ENCODE measurements at regions not wholly inside any gene's neighbourhood (a gene's known extent, or its start where the extent isn't known, plus 50 kb on each side); places are given as distances from the start of the nearest gene placed in this dataset.

DNA sequence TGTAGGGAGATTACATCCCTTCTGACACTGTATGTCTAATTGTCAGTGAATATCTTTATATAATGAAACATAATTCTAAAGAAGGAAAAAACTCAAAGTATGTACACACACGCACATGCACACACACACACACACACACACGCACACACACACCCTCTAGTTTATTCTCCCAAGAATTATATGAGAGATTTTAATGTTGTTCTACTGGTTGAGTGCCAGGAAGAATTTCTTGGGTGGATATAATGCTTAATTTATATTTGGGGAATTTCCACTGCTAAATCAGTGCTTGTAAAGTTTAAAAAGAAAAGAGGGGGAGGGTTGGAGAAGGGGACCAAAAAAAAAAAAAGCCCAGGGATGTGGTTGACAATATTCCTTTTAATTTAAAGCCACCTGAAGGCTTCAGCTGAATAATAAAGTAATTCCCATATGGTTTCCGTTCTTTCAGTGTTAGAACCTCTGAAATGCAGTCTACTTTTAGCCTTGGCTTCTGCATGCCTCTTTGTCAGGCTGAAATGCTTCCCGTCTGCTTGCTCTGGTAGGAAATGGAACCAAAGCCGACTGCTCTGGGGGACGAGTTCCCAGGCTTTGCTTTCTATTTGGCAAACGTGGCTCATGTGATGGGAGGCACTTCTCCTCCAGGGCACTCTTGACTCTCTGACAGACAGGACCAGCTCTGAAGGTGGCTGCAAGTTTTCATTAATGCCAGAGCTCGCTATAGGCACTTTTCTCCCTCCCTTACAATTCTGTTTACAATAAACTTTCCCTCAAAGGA is 225.4 kb downstream of the PRL start:
- TF ChIP-seq, protein P1, sequence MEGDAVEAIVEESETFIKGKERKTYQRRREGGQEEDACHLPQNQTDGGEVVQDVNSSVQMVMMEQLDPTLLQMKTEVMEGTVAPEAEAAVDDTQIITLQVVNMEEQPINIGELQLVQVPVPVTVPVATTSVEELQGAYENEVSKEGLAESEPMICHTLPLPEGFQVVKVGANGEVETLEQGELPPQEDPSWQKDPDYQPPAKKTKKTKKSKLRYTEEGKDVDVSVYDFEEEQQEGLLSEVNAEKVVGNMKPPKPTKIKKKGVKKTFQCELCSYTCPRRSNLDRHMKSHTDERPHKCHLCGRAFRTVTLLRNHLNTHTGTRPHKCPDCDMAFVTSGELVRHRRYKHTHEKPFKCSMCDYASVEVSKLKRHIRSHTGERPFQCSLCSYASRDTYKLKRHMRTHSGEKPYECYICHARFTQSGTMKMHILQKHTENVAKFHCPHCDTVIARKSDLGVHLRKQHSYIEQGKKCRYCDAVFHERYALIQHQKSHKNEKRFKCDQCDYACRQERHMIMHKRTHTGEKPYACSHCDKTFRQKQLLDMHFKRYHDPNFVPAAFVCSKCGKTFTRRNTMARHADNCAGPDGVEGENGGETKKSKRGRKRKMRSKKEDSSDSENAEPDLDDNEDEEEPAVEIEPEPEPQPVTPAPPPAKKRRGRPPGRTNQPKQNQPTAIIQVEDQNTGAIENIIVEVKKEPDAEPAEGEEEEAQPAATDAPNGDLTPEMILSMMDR (IDR thresholded peaks at IDR 0.05): no peak
- TF ChIP-seq POLR2A (IDR thresholded peaks at IDR 0.05; ENCODE audit: low read depth): no peak

All from esophagus muscularis mucosa (tissue), 3 donors.